ENCODE measurements at regions not wholly inside any gene's neighbourhood (a gene's known extent, or its start where the extent isn't known, plus 50 kb on each side); places are given as distances from the start of the nearest gene placed in this dataset.

- DNase-seq (ENCODE audit: low spot score): peak; percentile 87
- ATAC-seq: peak; percentile 99
Observed at GRCh38 chr18:48488388-48488850, 50.4 kb upstream of the CTIF start.

DNA sequence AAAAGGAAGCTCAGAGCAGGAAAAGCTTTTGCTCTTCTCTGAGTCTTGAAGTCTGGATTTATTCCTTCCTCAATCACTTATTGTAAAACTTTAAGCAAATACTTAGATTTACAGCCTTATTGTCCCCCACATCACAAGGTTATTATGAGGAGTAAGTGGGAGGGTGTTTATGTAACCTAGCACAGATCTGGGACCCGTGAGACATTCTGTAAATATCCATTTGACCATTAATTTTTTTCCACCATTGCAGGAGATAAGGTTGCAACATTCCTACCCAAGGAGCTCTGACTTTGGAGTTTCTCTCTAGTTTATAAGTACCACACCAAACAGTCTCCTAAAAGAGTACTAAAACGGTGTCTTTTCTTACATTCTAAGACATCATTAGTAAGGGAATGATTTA, 52.1 kb upstream of the CTIF start:
- no peak for ATAC-seq
- no peak for DNase-seq (ENCODE audit: low spot score)

DNA sequence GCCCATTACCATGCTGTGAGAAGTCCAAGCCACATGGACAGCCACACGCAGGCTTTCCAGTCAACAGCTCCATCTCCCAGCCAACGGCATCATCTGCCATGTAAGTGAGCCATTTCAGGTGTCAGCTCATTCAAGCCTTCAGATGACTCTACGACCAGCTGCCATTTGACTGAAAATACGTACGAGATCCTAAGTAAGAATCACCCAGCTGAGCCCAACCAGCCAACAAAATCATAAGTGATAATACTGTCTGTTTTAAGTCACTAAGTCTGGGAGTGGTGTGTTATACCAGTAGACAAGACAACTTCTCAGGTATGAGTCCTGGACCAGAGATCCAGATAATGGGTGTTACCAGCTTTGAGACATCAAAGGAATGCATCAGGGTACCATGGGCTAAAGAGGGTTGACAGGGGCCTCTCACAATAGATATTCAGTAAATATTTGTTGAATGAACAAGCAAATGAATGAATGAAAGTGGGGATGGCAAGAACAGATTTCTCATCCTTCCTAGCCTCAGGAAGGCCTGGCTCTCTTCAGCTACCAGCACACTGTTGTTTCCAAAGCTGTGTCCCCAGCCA, 52.9 kb upstream of the CTIF start:
- ATAC-seq (no peak), DNase-seq (ENCODE audit: low spot score) (no peak)

DNA sequence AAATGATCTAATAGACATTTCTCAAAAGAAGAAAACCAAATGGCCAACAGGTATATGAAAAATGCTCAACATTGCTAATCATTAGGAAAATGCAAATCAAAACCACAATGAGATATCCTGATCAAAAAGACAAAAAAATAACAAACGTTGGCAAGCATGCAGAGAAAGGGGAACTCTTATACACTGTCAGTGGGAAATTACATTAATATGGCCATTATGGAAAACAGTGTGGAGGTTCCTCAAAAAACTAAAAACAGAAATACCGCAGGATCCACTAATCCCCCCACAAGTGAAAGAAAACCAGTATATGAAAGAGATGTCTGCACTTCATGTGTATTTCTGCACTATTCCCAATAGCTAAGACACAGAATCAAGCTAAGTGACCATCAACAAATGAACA, 57.7 kb upstream of the CTIF start:
- ATAC-seq (no peak), DNase-seq (ENCODE audit: low spot score) (no peak)

- no peak for DNase-seq (ENCODE audit: low spot score)
Observed at GRCh38 chr18:48479531-48479930, 59.3 kb upstream of the CTIF start.

GRCh38 chr18:48477348-48477747, 61.5 kb upstream of the CTIF start:
- ATAC-seq: no peak
- DNase-seq (ENCODE audit: low spot score): no peak

More at GRCh38 chr18:48479531-48479930, 59.3 kb upstream of the CTIF start:
- no peak for ATAC-seq

- no peak for ATAC-seq
- DNase-seq (ENCODE audit: low spot score): no peak
Observed at GRCh38 chr18:48476550-48476917, 62.3 kb upstream of the CTIF start.

DNA sequence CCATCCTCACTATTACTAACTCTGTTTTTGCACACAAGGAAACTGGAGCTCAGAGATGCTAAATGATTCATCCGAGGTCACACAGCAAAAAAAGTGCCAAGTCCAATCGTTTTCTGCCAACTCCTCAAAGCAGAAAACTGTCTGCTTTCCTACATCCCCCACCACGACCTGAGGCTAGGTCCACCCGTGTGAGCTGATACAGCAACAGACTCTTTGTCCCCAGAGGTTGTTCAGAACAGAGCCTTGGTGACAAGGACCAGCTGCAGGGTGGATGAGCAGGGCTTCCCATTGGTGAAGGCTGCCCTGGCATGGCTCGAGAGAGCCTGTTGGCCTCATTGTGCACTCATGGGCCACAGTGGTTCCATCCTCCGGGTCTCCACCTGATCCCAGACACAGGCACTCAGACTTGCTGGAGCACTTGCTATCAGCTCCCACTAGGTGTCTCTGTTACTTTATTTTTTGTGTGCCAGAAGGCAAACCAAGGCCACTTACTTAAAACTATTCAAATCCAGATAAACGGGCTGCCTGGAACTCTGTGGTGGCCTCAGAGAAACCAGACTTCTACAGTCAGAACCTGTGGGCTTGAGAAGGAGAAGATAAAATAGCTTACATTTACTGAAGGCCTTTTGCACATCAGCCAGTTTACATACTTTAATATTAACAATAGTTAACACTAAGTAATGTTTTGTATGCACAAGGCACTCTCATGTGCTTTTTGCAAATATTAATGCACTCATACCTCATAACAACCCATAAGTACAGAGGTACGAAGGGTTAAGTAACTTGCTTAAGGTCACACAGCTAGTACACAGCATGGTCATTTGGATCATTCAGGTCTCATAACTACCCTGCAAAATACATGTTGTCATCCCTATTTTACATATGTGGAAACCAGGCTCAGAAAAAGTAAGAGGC, 62.9 kb upstream of the CTIF start:
- DNase-seq (ENCODE audit: low spot score): peak; percentile 49
- peak; percentile 99 for ATAC-seq

DNA sequence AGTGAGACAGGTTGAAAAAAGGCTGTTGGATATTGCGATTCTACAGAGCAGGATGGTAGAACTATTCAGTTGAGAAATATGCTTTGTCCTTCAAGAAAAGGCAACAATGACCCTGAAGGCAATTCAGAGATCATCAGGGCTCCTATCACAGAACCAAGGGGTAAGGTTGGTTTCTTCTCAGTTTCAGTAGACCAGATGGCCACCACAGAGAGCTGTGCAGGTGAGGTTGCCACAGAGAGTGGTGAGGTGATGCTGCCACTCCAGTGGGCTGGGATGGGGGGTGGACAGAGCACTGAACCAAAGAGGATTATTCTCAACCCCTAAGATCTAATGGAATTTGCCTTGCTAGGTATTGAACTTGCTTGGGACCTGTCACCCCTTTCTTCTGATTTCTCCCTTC, 64.6 kb upstream of the ZBTB7C start:
- no peak for DNase-seq (ENCODE audit: low spot score)
- ATAC-seq: no peak

DNA sequence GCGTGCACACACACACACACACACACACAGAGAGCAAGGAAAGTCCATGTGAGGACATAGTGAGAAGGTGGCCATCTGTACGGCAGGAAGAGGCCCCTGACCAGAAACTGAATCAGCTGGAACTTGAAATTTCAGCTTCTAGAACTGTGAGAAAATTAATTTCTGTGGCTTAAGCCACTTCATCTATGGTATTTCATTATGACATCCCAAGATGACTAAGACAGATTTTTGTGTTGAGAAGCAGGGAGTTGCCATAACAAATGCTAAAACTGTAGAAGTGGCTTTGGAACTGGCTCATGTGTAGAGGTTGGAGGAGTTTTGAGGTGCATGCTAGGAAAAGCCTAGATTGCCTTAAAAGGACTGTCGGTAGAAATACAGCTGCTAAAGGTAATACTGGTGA, 63.4 kb upstream of the ZBTB7C start:
- ATAC-seq (no peak), DNase-seq (ENCODE audit: low spot score) (no peak)

DNA sequence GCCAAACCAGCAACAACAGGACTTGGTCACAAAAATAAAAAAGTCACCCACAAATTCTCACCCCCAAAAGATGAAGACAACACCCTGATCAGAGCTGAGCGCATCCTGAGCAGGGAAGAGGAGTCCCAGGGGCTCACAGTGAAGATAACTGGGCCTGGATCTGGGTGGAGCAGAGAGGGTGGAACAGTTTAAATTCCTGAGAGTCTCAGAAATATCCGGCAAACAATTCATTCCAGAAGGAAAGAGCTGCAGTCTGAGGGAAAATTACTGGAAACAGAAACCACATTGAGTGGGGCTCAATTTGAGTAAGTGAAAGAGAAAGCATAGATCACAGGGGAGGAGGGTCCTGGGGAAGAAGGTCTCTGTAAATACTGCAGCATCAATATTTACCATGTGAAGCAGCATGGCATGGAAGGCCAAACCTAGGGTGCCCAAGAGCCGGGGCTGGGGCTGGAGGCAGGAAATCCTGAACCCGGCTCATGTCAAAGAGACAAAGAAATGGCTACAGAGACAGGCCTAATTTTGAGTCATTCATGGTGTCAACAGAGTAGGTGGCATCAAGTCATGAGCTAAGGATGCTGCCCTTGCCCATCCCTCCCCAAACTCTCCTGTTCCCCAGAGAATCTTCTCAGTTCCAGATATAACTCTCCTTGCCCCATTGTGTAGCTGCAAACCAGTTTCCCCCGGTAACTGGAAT, 61.4 kb upstream of the ZBTB7C start:
- DNase-seq (ENCODE audit: low spot score) (no peak), ATAC-seq (no peak)

DNA sequence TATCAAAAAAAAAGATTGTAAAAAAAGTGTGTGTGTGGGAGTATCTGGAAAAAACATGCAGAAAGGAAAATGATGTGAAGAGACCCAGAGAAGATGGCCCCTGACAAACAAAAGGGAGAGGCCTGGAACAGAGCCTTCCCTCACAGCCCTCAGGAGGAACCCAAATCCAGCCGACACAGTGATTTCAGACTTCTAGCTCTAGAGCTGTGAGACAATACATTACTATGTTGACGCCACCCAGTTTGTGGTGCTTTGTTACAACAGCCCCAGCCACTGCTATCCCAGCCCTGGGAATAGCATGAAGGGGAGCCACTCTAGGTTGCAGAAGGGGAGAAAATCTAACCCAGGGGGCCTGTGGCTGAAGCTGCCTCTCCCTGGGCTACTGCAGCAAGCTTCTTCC, 59.0 kb upstream of the ZBTB7C start:
- DNase-seq (ENCODE audit: low spot score) (no peak), ATAC-seq (no peak)

- no peak for ATAC-seq
- peak; percentile 18 for DNase-seq (ENCODE audit: low spot score)
Observed at GRCh38 chr18:48467231-48467630, 58.0 kb upstream of the ZBTB7C start.

GRCh38 chr18:48462510-48462909, 53.3 kb upstream of the ZBTB7C start:
- DNase-seq (ENCODE audit: low spot score) (peak; percentile 2), ATAC-seq (no peak)

DNA sequence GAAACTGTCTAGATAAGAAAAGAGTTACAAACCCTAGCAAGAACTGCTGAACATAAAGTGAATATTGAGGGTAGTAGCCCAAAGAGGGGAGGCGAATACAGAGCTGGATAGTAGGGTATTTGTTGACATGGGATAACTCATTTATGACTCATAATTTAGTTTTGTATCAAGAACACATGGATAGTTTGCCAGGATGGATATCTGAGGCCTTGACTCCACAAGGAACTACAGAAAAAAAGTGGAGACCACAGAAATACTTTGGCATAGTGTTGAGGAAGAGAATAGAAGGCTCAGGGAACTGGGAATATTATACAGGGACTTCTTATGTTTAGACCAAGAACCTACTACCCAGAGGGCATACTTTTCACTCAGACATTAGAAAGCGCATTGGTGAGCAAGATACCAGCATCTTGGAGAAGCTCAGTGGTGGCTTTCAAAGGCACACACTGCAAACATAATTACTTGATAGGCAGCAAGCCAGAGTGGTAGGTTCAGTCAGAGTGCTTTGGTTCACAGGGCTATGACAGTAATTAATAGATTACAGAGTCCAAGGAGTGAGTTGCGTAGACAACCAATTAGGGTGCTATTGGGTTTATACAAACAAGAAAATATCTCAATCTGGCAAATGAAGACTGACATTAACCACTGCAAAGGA, 51.9 kb upstream of the ZBTB7C start:
- ATAC-seq: peak; percentile 45
- no peak for DNase-seq (ENCODE audit: low spot score)

DNA sequence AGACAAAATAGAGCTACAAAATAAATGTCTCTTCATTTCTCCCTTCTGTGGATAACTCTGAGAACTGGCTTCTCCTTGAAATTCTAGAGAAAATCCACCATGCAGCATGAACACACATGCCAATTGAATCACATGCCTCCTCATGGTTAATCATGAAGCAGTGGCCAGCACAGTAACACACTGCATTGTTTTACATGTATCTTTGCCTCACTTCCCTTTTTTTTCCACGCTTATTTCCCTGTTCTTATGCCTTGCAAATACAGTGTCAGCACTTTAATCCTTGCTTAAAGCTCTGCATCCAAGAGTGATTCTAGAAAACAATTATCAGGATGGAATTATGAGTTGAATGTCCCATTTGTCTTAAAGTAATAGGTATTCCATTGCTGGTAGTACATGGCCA, 50.3 kb upstream of the ZBTB7C start:
- no peak for DNase-seq (ENCODE audit: low spot score)
- no peak for ATAC-seq

- ATAC-seq: no peak
- no peak for DNase-seq (ENCODE audit: low spot score)
Observed at GRCh38 chr18:48459016-48459415, 49.8 kb upstream of the ZBTB7C start.
